HG03354 (cell line): ENCODE measurements at regions not wholly inside any gene's neighbourhood (a gene's known extent, or its start where the extent isn't known, plus 50 kb on each side); places are given as distances from the start of the nearest gene placed in this dataset.

Experiments used
- ATAC-seq: cut with Tn5 transposase; IDR thresholded peaks from one replicate; pipeline ENCODE4 v1.9.1; 2021; ENCODE audit warnings: mild to moderate bottlenecking; ENCODE audit not compliant: unreplicated experiment, poor library complexity, severe bottlenecking

DNA sequence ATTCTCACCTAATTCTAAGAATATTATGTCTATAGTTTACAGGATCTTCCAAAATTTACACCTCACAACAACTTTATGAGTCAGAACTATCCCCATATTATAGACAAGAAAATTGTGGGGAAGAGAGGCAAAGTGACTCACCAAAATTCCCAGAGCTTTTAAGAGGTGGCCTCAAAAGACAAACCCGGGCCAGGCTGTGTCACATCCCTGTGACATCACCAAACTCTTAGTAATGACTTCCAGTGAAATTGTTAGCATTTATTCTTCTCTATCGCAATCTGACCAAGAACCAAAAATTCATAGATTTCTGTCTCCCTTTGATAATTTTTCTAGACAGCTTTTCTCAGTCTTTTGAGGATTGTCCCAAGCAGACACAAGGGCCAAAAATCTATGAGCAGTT is 134.3 kb downstream of the SNX19 start:
- no peak for ATAC-seq

DNA sequence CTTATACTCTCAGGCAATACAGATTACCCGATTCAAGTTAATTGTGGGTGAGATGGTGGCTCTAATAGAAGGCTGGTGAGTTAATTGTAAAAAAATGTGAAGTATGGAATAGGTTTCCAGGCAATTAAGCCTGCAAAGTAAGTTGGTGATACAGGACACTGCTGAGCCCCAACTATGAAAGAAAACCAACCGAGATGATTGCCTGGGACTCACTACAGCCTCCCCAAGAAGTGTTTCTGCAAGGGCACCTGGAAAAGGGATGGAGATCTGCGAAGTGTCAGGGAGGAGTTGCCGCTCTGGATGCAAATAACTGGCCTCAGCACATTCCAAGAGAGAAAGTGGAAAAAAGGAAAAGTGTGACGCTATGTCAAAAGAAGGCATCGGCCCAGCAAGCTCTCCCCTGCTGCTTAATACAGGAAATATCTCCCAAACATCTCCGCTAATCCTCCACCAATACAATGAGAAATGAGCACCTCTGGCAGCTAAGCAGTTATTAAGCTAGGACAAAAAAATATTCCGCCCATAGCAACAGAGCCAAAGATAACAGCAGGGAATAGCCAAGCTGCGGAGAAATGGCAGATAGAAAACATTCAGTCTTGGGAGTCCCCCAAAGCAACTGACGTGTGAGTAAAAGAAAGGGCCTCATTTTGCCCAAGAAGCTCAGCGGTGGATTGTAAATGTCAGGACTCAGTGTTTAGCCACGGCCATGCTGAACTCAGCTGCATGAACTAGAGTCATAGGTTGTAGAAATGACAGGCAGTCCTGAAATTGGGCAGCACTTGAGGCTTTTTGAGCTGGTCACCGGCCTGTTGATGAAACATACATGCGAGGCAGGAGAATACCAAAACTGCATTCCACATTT is 133.7 kb downstream of the SNX19 start:
- no peak for ATAC-seq

DNA sequence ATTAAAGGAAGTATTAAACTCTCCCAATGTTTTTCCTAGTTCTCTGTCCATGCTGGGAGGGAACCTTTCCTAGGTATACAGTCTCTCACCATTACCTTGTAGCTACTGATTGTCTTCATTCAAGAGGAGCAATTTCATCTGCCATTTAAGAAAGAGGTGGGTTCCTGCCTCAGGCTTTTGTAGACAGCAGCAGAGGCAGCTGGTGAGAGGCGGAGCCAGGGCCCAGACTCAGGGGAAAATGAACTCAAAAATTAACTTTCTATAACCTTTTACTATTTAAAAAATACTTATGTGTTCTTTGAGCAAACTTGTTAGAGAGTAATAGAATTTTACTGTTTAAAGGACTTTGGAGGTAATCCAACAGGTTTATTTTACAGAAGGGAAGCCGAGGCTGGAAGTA is 133.0 kb downstream of the SNX19 start:
- ATAC-seq = no peak

DNA sequence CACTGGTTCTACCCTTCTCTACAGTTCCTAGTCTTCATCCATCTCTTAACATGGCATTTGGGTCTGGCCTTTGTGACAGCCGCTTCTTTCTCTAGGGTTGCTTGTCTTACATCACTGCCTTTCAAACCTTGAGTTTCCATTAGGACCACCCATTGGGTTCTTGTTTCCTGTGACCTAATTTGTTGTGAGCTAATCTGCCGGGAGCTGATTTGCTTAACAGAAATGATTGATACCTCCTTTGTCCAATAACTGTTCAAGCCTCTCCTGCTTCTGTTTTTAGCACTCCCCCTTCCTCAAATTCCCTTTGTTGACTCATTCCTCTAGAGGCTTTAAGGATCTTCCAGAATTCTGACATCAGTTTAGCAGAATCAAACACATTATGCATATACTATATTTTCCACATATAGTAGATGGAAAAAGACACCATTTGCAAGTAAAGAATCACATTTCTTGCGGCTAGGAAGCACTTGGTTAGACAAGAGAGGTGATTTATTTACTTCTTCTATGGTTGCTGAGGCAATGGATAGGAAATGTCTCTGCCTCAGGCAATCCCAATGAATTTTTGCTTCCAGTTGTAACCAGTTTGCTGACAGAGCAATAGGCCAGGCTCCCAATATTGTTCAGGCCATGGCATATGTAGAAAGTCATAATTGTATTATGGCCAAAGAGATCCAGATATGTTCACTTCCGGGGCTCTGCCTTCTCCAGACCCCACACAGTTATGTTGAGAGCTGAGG is 130.7 kb downstream of the SNX19 start:
- ATAC-seq = no peak

DNA sequence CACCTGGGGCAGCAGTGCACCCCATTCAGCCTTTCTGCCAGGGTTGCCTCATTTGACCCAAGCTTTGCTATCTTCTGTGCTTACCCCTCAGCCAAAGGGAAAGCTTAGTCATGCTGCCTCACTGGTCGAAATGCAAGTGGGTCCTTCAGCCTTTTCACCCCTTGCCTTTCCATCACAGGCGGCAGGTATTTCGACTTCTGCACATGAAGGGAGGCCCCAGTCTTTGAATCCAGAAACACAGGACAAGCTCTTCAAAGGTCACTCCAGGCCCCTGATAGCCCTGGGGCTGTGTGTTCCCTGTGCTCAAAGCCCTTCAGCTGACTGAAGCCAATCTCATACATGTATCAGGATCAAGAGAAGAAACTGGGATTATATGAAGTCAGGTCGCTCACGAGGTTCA is 129.7 kb downstream of the SNX19 start:
- no peak for ATAC-seq

DNA sequence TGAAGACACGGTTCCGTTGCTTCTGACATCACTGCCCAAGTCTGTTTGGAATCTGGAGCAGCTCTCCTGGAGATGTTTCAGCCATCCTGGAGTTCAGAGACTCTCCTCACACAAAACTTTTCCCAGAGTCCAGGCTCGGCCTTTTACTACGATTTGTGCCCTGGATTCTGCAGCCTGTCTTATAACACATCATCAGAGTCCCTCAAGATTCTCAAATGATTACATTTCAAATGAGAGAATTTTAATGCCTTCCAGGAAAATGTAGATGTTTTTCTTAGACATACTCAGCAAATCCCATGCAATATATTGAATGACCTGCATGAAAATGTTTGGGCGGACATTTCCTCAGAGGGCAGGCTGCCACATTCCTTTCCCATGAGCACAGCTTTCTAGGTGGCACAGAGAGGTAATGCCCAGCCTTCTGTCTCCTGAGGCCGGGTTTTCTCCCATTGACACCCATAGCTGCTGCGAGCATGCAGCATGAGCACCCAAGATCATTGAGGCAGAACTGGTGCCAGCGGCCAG is 129.1 kb downstream of the SNX19 start:
- ATAC-seq = no peak

DNA sequence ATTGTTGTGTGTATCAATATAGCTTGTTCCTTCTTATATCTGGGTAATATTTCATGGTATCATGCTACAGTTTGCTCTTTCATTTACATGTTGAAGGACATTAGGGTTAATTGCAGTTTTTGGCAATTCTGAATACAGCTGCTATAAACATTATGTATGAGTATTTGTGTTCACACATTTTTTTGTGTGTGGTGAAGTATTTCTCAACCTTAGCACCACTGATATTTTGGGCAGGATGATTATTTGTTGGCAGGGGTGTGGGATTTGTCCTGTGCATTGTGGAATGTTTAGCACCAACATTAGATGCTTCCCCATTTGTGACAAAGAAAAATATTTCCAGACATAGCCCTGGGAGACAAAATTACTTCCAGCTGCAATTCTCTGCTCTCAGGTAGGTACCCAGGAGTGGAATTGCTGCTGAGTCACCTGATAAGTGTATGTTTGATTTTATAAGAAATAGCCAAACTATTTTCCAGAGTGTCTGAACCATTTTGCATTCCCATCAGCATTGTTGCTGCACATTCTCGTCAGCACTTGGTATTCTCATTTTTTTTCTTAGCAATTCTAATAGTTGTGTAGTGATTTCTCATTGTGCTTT is 128.2 kb downstream of the SNX19 start:
- ATAC-seq = no peak

DNA sequence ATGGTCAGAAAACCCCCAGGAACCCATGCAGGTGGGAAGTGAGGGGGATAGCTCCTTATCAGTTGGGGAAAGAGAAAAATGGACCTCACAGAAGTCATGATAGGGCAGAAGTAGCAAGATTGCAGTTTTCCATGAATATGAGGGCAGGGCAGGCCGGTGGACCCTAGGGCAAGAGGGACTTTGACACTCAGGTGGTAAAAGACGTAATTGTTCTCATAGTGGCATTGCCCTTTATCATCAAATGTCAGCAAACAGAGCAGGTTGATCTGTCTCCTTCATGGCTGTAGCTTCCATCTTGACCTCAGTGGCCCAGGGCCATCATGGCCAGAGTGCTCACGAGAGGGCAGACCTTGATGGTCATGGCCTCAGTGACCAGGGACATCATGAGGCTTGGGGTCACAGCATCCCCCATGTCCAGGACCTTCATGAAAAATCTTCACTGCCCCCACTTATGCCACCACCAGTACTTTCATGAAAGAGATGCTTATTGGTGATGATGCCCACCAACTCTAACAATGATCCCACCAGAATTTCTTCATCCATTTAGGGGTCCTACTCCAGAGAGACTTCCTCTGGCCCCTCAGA is 127.1 kb downstream of the SNX19 start:
- ATAC-seq = no peak

DNA sequence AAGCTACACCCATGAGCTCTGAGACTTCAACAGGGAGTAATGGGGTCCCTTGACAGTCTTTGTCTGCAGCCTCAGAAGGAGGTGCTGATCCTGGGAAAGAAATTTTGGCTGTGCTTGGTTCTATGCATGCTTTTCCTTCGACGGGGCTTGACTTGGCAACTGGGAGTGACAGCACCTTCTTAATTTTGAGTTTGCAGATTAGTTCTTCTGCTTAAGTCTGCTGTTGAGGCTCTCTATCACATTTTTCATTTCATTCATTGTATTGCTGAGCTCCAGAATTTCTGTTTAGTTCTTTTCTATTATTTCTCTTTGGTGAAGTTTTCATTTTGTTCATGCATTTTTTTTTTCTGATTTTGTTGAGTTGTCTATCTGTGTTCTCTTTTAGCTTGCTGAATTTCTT is 125.6 kb downstream of the SNX19 start:
- ATAC-seq = no peak

DNA sequence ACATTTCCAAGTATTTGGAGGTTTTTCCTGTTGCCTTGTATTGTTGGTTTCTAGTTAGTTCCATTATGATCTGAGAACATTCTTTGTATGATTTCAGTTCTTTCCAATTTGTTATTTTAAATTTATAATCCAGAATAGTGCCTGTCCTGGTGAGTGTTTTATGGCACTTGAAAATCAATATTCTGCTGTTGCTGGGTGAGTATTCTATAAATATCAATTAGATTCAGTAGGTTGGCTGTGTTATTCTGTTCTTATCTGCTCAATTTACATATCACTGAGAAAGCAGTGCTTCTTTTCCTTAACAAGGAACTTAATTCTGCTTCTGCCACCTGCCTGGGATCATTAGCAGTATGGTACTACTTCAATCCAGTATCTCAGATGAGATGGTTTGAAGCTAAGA is 123.5 kb downstream of the SNX19 start:
- ATAC-seq = no peak

DNA sequence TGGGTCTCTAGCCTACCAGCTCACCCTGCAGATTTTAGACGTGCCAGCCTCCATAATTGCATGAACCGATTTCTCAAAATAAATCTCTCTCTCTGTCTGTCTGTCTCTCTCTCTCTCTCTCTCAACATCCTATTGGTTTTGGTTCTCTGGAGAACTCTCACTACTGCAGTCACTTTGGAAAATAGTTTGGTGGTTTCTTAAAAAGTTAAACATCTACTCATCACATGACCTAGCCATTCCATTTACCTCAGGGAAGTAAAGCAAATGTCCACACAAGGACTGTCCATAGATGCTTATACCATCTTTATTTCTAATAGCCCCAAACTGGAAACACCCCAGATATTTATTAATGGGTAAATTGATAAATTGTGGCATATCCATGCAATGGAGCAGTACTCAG is 119.5 kb downstream of the SNX19 start:
- ATAC-seq = no peak

DNA sequence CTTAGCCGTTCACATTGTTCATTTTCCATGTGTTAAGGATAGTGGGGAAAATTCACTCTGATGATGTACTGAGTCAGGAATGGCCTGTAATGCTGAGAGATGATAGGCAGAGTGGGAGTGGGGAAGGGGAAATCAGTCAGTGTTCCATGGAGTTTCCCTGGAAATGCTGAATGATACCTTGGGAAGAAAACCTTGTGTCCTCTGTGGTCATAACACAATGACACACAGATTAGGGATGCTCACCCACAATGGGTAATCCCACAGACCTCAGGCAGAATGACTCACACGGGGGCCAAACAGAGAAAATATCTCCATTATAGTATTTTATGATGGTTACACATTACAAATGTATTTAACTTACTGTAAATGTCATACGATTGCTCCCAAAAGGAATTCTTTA is 118.0 kb downstream of the SNX19 start:
- ATAC-seq = no peak

DNA sequence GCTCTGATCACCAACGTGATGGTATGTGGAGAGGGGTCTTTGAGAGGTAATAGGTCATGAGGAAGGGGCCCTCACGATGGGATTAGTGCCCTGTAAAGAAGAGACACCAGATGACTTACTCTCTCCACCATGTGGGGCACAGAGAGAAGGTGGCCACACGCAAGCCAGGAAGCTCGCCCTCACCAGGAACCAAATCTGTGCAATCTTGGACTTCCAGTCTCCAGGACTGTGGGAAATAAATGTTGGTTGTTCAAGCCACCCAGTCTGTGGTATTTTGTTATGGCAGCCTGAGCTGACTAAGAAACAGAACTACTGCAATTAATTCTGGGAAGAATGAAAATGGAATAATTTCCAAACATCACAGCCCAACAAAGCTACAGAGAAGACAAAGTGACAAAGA is 117.5 kb downstream of the SNX19 start:
- no peak for ATAC-seq

DNA sequence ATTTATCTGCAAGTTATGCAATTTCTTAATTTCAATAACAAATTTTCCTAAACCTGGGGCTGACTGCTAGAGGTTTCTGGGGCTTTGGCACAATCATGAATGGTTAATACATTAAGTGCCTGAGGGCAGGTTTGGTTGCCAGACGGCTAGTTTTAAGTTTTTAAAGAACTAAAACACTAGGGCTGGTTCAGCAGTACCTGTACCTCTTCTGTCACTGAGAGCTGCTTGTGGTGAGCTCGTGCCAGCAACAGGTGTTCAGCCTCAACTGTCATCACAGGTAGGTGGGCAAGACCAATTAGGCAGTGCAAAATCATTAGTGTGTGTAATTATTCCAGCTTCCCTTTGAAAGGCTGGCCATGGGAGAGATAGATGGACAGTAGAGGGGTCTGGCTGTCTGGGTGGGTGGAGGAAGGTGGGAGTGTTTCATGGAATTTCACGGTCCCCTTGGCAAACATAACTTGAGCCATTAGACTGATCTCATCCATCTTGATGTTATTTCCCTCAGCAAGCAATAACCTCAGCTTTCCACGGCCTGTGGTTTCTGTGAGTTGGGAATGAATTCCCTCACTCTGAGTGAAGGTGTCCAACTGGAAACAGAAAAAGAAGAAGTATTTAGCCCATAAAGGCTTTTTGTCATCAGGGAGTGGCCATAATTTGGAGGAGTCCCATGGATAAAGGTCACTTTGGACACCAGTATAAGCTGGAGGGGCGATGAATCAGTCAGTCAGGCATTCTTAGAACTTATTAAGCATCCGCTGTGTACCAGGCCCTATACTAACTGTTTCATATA is 114.8 kb downstream of the SNX19 start:
- no peak for ATAC-seq

DNA sequence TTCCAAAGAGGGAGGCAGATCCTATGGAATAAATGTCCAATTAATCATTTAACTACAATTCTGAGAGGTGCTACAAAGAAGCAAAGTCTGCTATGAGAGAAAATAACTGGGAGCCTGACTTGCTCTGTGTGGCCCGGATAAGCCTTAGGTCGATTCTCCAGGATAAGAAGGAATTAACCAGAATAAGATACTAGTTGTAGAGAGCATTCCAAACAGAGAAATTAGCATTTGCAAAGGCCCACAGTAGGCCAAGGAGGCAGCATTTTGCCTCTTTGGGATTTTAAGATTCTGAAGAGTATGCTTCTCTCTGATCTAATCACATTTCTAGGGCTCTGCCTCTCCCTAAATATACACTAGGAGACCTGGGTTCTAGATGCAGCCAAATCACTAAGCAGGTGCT is 113.7 kb downstream of the SNX19 start:
- ATAC-seq = no peak

DNA sequence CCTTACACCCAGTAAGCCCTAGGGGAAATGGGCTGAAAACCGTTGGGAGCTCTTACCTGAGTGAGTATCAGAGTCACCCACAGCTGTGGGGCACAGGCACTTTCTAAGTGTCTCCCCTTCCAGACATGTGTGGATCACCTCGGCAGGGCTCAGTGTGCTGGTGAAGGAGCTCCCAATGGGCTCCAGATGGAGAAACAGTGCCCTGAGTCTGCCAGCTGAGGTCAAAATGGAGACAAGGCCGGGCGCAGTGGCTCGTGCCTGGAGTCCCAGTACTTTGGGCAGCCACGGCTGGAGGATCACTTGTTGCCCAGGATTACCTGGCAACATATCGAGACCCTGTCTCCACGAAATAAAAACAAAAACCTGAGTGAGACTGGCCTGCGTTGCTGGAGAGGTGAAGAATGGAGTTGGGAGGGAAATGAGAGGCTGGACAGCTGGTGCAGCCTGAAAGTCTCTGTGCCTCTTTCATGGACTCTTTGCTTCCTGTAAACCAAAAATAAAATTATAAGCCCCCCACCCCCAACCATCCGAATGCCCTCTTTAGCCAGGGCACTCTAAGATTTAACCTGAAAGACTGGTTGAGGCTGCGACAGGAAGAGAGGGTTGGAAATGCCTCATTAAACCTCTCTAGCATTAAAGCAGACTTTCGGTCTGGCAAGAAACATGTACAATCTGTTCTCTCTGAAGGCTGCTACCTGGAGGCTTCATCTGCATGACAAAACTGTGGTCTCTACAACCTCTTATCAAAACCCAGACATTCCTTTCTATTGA is 111.8 kb downstream of the SNX19 start:
- ATAC-seq = no peak

DNA sequence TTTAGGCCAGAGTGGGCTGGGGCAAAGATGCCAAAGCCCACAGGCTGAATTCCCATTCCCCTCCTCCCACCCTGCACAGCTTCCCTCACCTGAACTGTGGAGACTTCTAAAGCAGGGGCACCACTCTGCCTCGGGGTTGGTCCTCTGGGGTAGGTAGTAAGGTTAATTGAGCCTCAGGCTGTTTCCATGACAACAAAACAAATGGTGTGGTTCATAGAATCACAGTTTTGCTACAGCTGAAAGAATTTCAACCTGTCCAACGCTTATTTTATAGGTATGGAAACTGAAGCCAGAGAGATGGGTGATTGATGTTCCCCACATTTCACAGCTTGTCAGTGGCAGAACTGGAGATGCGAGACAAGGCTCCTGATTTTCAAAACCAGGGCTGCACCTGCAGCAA is 109.5 kb downstream of the SNX19 start:
- no peak for ATAC-seq

DNA sequence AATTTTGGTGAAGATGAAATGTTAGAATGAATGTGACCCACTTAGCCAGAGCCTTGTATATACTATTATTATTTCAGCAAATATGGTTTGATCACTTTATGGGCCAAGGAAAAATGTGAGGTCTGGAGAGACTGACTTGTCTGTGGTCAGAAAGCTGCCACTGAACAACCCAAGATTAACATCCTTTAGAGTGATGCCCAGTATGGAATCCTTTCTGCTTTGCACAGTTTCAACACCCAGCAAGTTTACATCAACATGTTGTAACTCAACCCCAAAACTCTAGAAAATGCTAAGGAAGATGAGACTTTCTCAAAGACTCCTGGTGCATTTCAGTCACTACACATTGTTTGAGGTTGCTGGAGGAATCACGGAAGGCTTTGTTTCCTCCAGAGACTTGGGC is 107.7 kb downstream of the SNX19 start:
- no peak for ATAC-seq

DNA sequence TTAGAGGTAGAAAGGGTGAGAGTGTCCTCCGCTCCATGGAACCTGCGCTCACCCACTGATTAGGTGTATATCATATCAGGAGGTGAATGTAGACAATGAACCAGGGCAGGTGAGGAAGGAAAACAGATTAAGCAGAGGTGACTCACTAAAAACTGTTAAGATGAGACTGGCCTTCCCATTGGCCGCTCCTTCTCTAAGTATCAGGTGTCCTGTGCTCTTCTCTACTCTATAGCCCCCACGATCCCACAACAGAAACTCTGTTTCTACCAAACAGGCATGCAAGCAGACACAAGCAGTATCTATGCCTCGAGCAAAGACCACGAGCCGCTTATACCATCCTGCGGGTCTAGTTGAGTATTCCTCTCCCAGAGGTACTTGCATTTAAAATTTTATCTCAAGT is 103.1 kb downstream of the SNX19 start:
- ATAC-seq = no peak
